SK-N-SH (cell line): ENCODE measurements at regions not wholly inside any gene's neighbourhood (a gene's known extent, or its start where the extent isn't known, plus 50 kb on each side); places are given as distances from the start of the nearest gene placed in this dataset.
"Not testable (repeated sequence)": the region's sequence is repeated elsewhere in the genome, so short reads cannot be mapped to it uniquely, and the experiment has no call there.

ENCODE experiments used
- CTCF ChIA-PET: fragments of 300-600, 350-600 bp; formaldehyde crosslinking; extraction: SDS; loops from one replicate; lab custom pipeline; 2021; lab: Yijun Ruan, JAX
- POLR2A ChIA-PET: fragments of 350-600 bp; sonication (Branson Sonifier 250); formaldehyde crosslinking; extraction: SDS; loops from one replicate; lab custom pipeline; 2020; ENCODE audit warnings: antibody characterized with exemption, inconsistent platforms; lab: Yijun Ruan, JAX
- DNase-seq: peaks from one replicate; pipeline ENCODE4 v3.0.0; 2012
- H2AFZ ChIP-seq: fragments of 200-600 bp; sonication (generic); 2 replicates; pipeline ENCODE4 v1.8.1; 2016; ENCODE audit warnings: antibody characterized with exemption, mild to moderate bottlenecking, low read depth
- H3F3A ChIP-seq: fragments of 200-600 bp; sonication (generic); replicated peaks from 2 replicates; pipeline ENCODE3; 2016; ENCODE audit warnings: antibody characterized with exemption, mild to moderate bottlenecking; ENCODE audit not compliant: insufficient read depth
- H3K27ac ChIP-seq, 2 experiments: fragments of 200-500 bp in 1 of 2; fragments of 200-600 bp in 1 of 2; sonication (Bioruptor generic) in 1 of 2; sonication (generic), shearing (Covaris generic) in 1 of 2; 2 replicates each; pipeline versions ENCODE4 v1.5.1 to v1.6.1; 2014 to 2016; ENCODE audit warnings: low read depth in 2 of 2, inconsistent platforms in 1 of 2, low read length in 1 of 2, mild to moderate bottlenecking in 1 of 2, mixed read lengths in 1 of 2
- H3K27me3 ChIP-seq: fragments of 200-600 bp; sonication (generic), shearing (Covaris generic); 2 replicates; pipeline ENCODE4 v1.6.1; 2016; ENCODE audit warnings: mixed run types; ENCODE audit not compliant: insufficient read depth
- H3K36me3 ChIP-seq, 2 experiments: fragments of 200-500 bp in 1 of 2; fragments of 200-600 bp in 1 of 2; sonication (Bioruptor generic) in 1 of 2; sonication (generic) in 1 of 2; replicated peaks in 1 of 2; 2 replicates each; pipeline versions ENCODE3 to v1.5.1; 2014 to 2016; ENCODE audit warnings: low read length in 1 of 2, mild to moderate bottlenecking in 1 of 2; ENCODE audit not compliant: insufficient read depth in 2 of 2, control insufficient read depth in 1 of 2
- H3K4me1 ChIP-seq, 2 experiments: fragments of 200-500 bp in 1 of 2; fragments of 200-600 bp in 1 of 2; sonication (Bioruptor generic) in 1 of 2; sonication (generic), shearing (Covaris generic) in 1 of 2; 2 replicates each; pipeline versions ENCODE4 v1.5.1 to v1.6.1; 2014 to 2016; ENCODE audit warnings: low read depth in 1 of 2, low read length in 1 of 2, mixed run types in 1 of 2; ENCODE audit not compliant: insufficient read depth in 2 of 2, control insufficient read depth in 1 of 2
- H3K4me2 ChIP-seq: fragments of 200-600 bp; sonication (generic), shearing (Covaris generic); 2 replicates; pipeline ENCODE4 v1.6.1; 2017; ENCODE audit warnings: mixed run types
- H3K4me3 ChIP-seq, 2 experiments: fragments of 200-500 bp in 1 of 2; fragments of 200-600 bp in 1 of 2; sonication (Bioruptor generic) in 1 of 2; sonication (generic), shearing (Covaris generic) in 1 of 2; 2 replicates each; pipeline versions ENCODE4 v1.5.1 to v1.8.1; 2014 to 2016; ENCODE audit warnings: low read depth in 2 of 2, inconsistent platforms in 1 of 2, low read length in 1 of 2, mild to moderate bottlenecking in 1 of 2, mixed read lengths in 1 of 2, moderate library complexity in 1 of 2
- H3K79me2 ChIP-seq: fragments of 200-600 bp; sonication (generic); 2 replicates; pipeline ENCODE4 v1.8.1; 2017; ENCODE audit warnings: mild to moderate bottlenecking; ENCODE audit not compliant: insufficient read depth
- H3K9ac ChIP-seq: fragments of 200-600 bp; sonication (generic); 2 replicates; pipeline ENCODE4 v1.6.1; 2017; ENCODE audit warnings: mixed run types
- H3K9me2 ChIP-seq: fragments of 200-600 bp; sonication (generic); 2 replicates; pipeline ENCODE4 v1.6.1; 2017; ENCODE audit warnings: mixed run types
- H3K9me3 ChIP-seq: fragments of 200-600 bp; sonication (generic); 2 replicates; pipeline ENCODE4 v1.6.1; 2017; ENCODE audit warnings: mixed run types, mild to moderate bottlenecking, moderate library complexity
- H4K20me1 ChIP-seq: fragments of 200-600 bp; sonication (generic); 2 replicates; pipeline ENCODE4 v1.6.1; 2017; ENCODE audit warnings: mild to moderate bottlenecking, mixed run types; ENCODE audit not compliant: insufficient read depth
- CTCF ChIP-seq: fragments of 200-600 bp; sonication (generic); IDR thresholded peaks from 2 replicates; pipeline ENCODE4 v1.6.1; 2017; ENCODE audit warnings: antibody characterized with exemption, mild to moderate bottlenecking, moderate library complexity
- EP300 ChIP-seq, 2 experiments: IDR thresholded peaks; 2 replicates each; pipeline versions ENCODE4 v1.4.0 to v1.6.1; 2012; ENCODE audit warnings: borderline replicate concordance in 1 of 2, low read depth in 1 of 2, low read length in 1 of 2
- EZH2phosphoT487 ChIP-seq: fragments of 200-600 bp; sonication (generic); IDR thresholded peaks from 2 replicates; pipeline ENCODE4 v1.6.1; 2017; ENCODE audit warnings: low read depth, mixed run types, mild to moderate bottlenecking, antibody characterized with exemption, moderate library complexity, borderline replicate concordance
- FOSL2 ChIP-seq: IDR thresholded peaks from 2 replicates; pipeline ENCODE4 v1.4.0; 2012; ENCODE audit warnings: low read depth, mild to moderate bottlenecking, moderate library complexity, borderline replicate concordance
- GABPA ChIP-seq: IDR thresholded peaks from 2 replicates; pipeline ENCODE4 v1.4.0; 2012; ENCODE audit warnings: low read depth, mild to moderate bottlenecking
- GATA2 ChIP-seq: sonication (generic); formaldehyde crosslinking; IDR thresholded peaks from 2 replicates; pipeline ENCODE4 v1.5.0; 2020; ENCODE audit warnings: mild to moderate bottlenecking, missing genetic modification reagents
- MEF2A ChIP-seq: IDR thresholded peaks from 2 replicates; pipeline ENCODE4 v1.4.0; 2012; ENCODE audit warnings: low read depth, borderline replicate concordance
- MXI1 ChIP-seq: IDR thresholded peaks from 2 replicates; pipeline ENCODE4 v1.6.1; 2012; ENCODE audit warnings: mild to moderate bottlenecking, low read depth, low read length, improper control_type of control experiment
- NRF1 ChIP-seq: IDR thresholded peaks from 2 replicates; pipeline ENCODE4 v1.6.1; 2012; ENCODE audit warnings: low read depth, mild to moderate bottlenecking, low read length
- POLR2AphosphoS5 ChIP-seq: IDR thresholded peaks from 2 replicates; pipeline ENCODE4 v1.6.1; 2012; ENCODE audit warnings: low read depth, low read length
- RAD21 ChIP-seq: IDR thresholded peaks from 2 replicates; pipeline ENCODE4 v1.6.1; 2012; ENCODE audit warnings: mild to moderate bottlenecking, low read length
- RXRA ChIP-seq: IDR thresholded peaks from 2 replicates; pipeline ENCODE4 v1.4.0; 2012; ENCODE audit warnings: low read depth, mild to moderate bottlenecking, borderline replicate concordance
- SMC3 ChIP-seq: IDR thresholded peaks from 2 replicates; pipeline ENCODE4 v1.6.1; 2012; ENCODE audit warnings: low read depth, low read length, improper control_type of control experiment
- YY1 ChIP-seq: IDR thresholded peaks from 2 replicates; pipeline ENCODE4 v1.4.0; 2012; ENCODE audit warnings: low read depth, mild to moderate bottlenecking
- WGBS: methylation state at CpG from one replicate; pipeline ENCODE4 v1.1.6; 2017; ENCODE audit warnings: low lambda C conversion rate; 5-methylcytosine and 5-hydroxymethylcytosine counted together
- TF ChIP-seq, protein P1 (sequence below): IDR thresholded peaks from 2 replicates; pipeline ENCODE4 v1.4.0; 2012; ENCODE audit warnings: low read depth, borderline replicate concordance
- TF ChIP-seq, protein P2 (sequence below): fragments of 150-350 bp; IDR thresholded peaks from 2 replicates; pipeline ENCODE4 v1.6.1; 2016; ENCODE audit warnings: mild to moderate bottlenecking, low read depth, low read length
- TF ChIP-seq, protein P3 (sequence below): IDR thresholded peaks from 2 replicates; pipeline ENCODE4 v1.4.0; 2012; ENCODE audit warnings: low read depth, borderline replicate concordance

DNA sequence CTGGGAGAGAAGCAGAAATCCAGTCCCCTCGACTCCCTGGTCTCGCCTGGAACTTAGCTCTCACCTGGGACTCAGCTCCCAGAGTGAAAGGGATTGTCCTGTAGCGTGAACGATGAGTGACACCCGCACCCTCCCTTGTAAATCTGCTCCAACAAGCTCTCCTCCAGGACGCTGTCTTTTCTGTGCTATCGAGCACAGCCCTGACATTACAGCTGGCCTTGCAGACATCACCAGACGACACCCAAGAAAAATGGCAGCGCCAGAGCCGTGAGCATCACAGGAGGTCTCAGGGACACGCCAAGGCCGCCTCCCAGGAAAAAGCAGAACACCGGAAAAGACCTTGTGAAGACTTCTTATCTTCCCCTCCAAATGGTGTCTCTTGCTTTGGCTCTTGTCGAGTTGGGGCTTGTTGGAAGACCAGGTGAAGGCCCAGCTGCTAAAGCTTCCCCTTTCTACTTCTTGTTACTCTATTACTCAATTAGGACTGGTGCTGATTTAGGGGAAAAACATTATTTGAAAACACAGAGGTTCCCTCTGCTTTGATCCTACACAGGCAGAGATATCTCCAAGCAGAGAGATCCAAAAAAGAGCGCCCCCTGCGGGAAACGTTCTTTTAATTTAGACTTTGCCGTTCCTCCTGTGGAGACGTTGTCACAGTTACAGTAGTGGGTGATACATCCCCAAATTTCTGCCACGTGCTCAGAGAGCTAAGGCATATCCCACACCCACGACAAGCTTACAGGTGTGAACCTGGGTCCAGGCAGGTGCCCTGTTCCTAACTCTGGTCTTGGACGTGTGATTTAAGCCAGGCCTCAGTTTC, 127.2 kb downstream of the ATP6V0E2 start:
- H3K9me2 ChIP-seq, H3K36me3 ChIP-seq, H4K20me1 ChIP-seq, H3F3A ChIP-seq, POLR2A ChIA-PET, H3K79me2 ChIP-seq, H3K4me3 ChIP-seq, H3K4me2 ChIP-seq, H3K27me3 ChIP-seq, DNase-seq, H3K9me3 ChIP-seq, H3K9ac ChIP-seq, H3K27ac ChIP-seq, H2AFZ ChIP-seq, H3K4me1 ChIP-seq, CTCF ChIA-PET: not testable (repeated sequence)
- 19% methylated on average over 22 of the region's 22 CpGs for WGBS
- peak; percentile 38 for TF ChIP-seq CTCF

- ChIA-PET CTCF (no interaction called here), POLR2A (no interaction called here)
- Histone ChIP-seq H3K79me2 (no peaks in the 10 kb centered on the region), H3K9ac (no peak overlapping the region), H3K9me3 (no peaks in the 10 kb centered on the region), H3F3A (no peaks in the 10 kb centered on the region), H3K36me3 (no peaks in the 10 kb centered on the region), H3K9me2 (no peaks in the 10 kb centered on the region)
- 19% methylated on average over 4 of the region's 4 CpGs for WGBS
- TF ChIP-seq FOSL2: no peak
- TF ChIP-seq GATA2 (CRISPR knock-in tag): no peak
- no peak for TF ChIP-seq POLR2AphosphoS5
- TF ChIP-seq, protein P1, sequence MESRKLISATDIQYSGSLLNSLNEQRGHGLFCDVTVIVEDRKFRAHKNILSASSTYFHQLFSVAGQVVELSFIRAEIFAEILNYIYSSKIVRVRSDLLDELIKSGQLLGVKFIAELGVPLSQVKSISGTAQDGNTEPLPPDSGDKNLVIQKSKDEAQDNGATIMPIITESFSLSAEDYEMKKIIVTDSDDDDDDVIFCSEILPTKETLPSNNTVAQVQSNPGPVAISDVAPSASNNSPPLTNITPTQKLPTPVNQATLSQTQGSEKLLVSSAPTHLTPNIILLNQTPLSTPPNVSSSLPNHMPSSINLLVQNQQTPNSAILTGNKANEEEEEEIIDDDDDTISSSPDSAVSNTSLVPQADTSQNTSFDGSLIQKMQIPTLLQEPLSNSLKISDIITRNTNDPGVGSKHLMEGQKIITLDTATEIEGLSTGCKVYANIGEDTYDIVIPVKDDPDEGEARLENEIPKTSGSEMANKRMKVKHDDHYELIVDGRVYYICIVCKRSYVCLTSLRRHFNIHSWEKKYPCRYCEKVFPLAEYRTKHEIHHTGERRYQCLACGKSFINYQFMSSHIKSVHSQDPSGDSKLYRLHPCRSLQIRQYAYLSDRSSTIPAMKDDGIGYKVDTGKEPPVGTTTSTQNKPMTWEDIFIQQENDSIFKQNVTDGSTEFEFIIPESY: no peak
- TF ChIP-seq, protein P2, sequence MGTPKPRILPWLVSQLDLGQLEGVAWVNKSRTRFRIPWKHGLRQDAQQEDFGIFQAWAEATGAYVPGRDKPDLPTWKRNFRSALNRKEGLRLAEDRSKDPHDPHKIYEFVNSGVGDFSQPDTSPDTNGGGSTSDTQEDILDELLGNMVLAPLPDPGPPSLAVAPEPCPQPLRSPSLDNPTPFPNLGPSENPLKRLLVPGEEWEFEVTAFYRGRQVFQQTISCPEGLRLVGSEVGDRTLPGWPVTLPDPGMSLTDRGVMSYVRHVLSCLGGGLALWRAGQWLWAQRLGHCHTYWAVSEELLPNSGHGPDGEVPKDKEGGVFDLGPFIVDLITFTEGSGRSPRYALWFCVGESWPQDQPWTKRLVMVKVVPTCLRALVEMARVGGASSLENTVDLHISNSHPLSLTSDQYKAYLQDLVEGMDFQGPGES: no peak
- TF ChIP-seq RAD21: no peak
- TF ChIP-seq NRF1: no peak
- no peak for TF ChIP-seq MXI1
- TF ChIP-seq GABPA: no peak
- TF ChIP-seq, protein P3, sequence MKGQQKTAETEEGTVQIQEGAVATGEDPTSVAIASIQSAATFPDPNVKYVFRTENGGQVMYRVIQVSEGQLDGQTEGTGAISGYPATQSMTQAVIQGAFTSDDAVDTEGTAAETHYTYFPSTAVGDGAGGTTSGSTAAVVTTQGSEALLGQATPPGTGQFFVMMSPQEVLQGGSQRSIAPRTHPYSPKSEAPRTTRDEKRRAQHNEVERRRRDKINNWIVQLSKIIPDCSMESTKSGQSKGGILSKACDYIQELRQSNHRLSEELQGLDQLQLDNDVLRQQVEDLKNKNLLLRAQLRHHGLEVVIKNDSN: no peak
- no peak for TF ChIP-seq EP300 (IDR thresholded peaks at IDR 0.05; ENCODE audit: borderline replicate concordance in 1 of 2, low read depth in 1 of 2, low read length in 1 of 2)
- TF ChIP-seq MEF2A: no peak
- no peak for TF ChIP-seq CTCF
- no peak for TF ChIP-seq RXRA
- no peak for TF ChIP-seq EZH2phosphoT487
- TF ChIP-seq YY1: no peak
- TF ChIP-seq SMC3: no peak
- TF ChIP-seq, all 33 proteins: peak for 0
- H4K20me1 ChIP-seq: no peaks in the 10 kb centered on the region
- DNase-seq: no peak
- no peak overlapping the region for H3K4me2 ChIP-seq
- H3K27ac ChIP-seq: no peak overlapping the region
- H3K27me3 ChIP-seq: peaks cover 4% of the 10 kb centered on the region; the same call in 1 of the 2 replicates
- H2AFZ ChIP-seq: no peak overlapping the region
- no peaks in the 10 kb centered on the region for H3K4me1 ChIP-seq
- H3K4me3 ChIP-seq: no peak overlapping the region
Measured at GRCh38 chr7:150003304-150003810, 129.6 kb downstream of the ATP6V0E2 start.
